GM18867 (cell line): ENCODE measurements at regions not wholly inside any gene's neighbourhood (a gene's known extent, or its start where the extent isn't known, plus 50 kb on each side); places are given as distances from the start of the nearest gene placed in this dataset.
"Not testable (repeated sequence)": the region's sequence is repeated elsewhere in the genome, so short reads cannot be mapped to it uniquely, and the experiment has no call there.

ENCODE experiments used
- ATAC-seq: cut with Tn5 transposase; IDR thresholded peaks from one replicate; pipeline ENCODE4 v1.9.1; 2021; ENCODE audit warnings: mild to moderate bottlenecking, moderate library complexity; ENCODE audit not compliant: unreplicated experiment

GRCh38 chr3:71994906-71995305 lies 210.0 kb upstream of the PROK2 start:
- ATAC-seq: no peak

DNA sequence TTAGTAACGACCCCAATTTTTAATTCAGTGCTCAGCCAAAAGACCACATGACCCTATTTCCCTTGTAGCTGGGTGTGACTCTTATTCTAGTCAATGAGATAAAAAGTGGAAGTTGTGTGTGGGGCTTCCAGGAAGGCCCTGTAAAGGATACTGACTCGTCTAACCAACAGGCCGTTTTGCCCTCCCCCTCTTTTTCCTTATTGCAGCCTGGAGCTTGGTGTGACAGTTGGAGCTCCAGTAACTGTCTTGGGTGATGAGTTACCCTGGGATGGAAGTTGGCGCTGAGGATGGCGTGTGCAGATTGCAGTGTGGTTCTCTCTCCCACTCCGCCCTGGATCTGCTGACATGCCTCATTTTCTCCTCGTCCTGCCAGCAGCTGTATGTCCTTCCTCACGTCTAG lies 209.3 kb upstream of the PROK2 start:
- no peak for ATAC-seq

GRCh38 chr3:71991681-71992080 lies 206.7 kb upstream of the PROK2 start:
- ATAC-seq: no peak

DNA sequence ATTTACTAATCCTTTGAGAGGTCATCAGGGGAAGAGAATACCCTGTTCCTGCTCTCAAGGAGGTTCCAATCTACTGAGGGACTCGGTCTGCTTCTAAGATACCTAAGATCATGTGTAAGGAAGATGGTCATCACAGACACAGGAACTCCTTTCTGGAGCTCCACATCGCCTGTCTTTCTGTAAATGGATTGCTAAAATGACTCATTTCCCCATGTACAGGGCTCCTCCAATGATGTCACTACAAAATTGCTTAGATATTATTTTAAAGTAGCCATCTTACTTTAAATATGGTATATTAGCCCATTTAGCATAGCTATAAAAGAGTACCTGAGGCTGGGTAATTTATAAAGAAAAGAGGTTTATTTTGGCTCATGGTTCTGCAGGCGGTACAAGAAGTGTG lies 206.1 kb upstream of the PROK2 start:
- no peak for ATAC-seq

DNA sequence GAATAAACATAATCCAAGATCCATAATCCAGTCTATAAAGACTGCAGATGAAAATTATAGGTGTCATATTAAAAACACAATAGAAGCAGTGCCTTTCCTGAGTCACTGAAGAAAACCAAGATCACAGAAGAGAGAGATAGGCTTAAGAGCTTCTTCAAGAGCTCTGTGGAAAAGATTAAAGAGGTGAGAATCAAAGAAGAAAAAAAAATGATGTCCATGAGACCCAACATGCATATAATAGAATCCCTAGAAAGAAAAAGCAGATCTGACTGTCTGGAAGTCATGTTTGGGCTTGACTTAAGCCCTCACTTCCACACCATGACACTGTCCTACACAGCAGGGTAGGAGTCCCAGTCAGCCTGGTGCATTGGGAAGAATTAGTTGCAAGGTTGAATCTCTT lies 205.6 kb upstream of the PROK2 start:
- no peak for ATAC-seq

DNA sequence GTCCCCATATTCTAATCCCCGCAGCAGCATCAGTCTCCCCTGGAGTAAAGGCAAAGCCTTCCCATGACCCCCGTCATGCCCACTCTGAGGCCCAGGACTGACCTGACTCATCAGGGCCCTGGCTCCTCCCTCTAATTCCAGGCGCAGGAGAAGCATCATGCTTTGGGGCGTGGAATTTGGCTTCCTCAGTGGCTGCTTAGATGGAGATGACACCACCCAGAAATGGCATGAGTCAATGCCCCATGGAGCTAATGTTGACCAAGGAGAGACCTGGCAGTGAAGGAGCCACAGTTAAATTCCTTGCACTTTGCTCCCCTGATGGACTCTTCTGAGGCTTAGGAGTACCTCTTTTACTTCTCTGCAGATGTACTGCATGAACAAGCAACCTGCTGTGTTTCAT lies 204.2 kb upstream of the PROK2 start:
- ATAC-seq: no peak

- no peak for ATAC-seq
Observed at GRCh38 chr3:71987828-71988227, 202.9 kb upstream of the PROK2 start.

- no peak for ATAC-seq
Observed at GRCh38 chr3:71987089-71987735, 202.3 kb upstream of the PROK2 start.

DNA sequence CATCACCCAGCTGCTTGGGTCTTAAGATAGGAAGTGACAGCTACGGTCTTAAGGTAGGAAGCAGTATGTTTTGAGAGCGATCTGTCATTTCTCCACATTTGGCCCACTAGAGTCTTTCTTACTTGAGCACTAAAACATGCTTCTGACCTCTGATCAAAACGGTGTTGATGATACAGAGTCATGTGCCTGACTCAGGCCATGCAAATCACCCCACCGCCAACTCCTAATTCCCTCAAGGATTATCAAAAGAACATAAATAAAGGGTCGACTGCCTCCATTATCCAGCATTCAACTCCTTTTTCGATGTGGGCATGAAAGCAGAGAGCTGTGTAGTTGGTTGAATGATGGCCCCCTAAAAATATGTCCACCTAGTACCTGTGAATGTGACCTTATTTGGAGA lies 201.7 kb upstream of the PROK2 start:
- no peak for ATAC-seq

- ATAC-seq: peak; percentile 94
Observed at GRCh38 chr3:71984843-71985613, 200.1 kb upstream of the PROK2 start.

DNA sequence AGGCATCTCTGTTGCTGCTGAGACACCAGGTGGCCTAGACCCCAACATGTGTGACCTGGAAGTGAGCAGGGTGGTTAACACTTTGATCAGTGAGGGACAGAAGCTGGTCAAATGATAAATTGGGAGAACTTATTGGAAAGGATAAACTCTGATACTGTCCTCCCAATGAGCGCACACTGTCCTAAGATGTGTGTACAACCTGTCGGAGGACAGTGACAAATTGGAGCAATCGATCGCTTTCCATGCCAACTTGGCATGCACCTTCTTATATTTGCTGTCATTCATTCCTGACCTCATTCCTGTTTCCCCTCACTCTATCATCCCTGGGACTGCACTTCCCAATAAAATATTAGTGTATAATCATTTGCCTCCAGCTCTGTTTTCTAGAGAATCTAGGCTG lies 198.7 kb upstream of the PROK2 start:
- no peak for ATAC-seq

- ATAC-seq: not testable (repeated sequence)
Observed at GRCh38 chr3:71982506-71983258, 197.7 kb upstream of the PROK2 start.

DNA sequence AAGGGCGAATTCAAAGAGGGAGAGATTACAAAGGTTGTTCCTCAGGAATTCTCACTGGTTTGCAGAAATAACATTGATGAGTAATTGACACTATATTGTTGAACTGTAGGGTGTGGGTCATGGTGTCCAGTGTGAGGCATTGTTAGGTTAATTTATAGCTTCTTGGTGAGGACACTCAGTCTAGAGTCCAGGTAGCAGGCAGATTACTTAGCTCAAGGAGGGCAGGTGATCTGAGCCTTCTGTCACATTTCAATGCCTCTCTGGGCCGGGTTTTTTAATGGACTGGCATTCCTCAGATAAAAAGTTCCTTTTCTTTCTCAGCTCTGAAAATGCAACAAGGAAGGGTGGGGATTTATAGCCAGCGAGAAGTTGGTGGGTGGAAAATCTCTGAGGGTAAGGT lies 194.2 kb upstream of the PROK2 start:
- ATAC-seq: no peak

DNA sequence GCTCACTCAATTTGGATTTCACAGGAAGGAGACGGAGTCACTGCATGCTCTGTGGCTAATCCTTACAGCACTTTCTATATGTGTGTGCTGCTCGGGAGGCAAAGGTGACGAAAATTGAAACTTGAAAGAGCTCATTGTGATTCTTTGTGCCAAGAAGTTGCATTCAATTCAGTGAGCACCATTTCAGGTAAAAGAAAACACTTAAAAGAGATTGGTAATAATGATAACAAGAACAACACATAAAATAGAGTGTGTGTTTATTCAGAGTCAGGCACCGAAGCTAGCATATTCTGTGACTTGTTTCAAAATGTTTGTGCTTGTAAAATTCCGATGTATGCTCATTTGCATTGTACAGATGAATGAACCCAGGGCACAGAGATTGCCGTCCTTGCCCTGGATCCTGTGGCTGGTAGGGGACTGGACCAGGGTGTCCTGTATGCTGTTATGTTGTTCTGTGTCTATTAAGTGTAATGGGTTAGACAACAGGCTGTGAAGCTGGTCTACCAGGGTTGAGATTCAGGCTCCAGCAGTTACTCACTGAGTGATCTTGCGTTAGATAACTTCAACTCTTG lies 193.3 kb upstream of the PROK2 start:
- peak; percentile 79 for ATAC-seq

GRCh38 chr3:71977525-71977924 lies 192.6 kb upstream of the PROK2 start:
- no peak for ATAC-seq

GRCh38 chr3:71975573-71975972 lies 190.6 kb upstream of the PROK2 start:
- ATAC-seq: no peak

DNA sequence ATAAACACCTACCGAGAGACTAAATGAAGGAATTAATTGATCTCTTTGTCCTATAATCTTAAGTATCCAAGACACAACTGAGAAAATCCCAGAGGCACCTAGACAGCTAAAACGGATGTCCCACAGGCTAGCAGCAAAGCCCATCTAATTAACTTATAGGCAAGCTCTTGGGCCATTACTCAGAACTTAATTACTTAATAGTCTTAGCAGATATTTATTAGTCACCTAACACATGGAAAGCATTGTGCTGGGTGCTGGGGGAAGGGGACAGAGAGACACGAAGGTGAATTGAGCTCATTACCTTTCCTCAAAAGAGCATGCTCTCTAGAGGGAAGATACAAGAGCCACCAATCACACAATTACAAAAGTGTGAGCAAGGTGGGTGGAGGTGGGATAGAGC lies 189.8 kb upstream of the PROK2 start:
- ATAC-seq: no peak

GRCh38 chr3:71973274-71974030 lies 188.5 kb upstream of the PROK2 start:
- no peak for ATAC-seq

GRCh38 chr3:71972031-71972430 lies 187.1 kb upstream of the PROK2 start:
- ATAC-seq: no peak

DNA sequence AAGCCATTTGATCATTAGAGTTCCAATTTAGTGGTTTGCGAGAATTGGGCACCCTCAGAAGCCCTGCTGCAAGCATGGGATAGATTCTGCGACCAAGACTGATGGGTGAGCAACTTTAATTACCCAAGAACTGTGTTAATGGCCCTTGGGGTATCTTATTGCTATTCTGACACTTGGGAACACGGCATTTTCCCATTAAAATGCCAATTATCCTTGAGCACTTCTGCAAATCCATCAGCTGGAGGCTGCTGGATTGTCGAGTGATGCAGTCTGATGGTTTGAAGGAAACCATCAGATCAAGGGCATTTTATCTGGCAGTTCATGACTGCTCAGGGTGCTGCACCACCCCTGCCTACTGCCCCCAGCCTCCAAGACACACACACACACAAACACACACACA lies 183.6 kb upstream of the PROK2 start:
- ATAC-seq: no peak

GRCh38 chr3:71966185-71966584 lies 181.2 kb upstream of the PROK2 start:
- no peak for ATAC-seq
